Cardiac fibroblast (primary cell): ENCODE measurements at regions not wholly inside any gene's neighbourhood (a gene's known extent, or its start where the extent isn't known, plus 50 kb on each side); places are given as distances from the start of the nearest gene placed in this dataset.

Source experiments
- DNase-seq, 2 donors: peaks; one replicate each; pipeline versions ENCODE4 v3.0.0 to v3.0.0-alpha.2; 2010; ENCODE audit warnings: low read depth in 2 of 2
- H3K4me3 ChIP-seq, 2 donors: replicated peaks in 1 of 2; 1 replicate in 1 of 2; 2 replicates in 1 of 2; pipeline ENCODE4 v1.5.1; 2011; ENCODE audit warnings: low read depth in 2 of 2, low read length in 2 of 2, mild to moderate bottlenecking in 2 of 2, moderate library complexity in 1 of 2
- TF ChIP-seq, protein P1 (sequence below): IDR thresholded peaks from one replicate; pipeline ENCODE4 v1.5.1; 2011; ENCODE audit warnings: low read depth, mild to moderate bottlenecking, low read length, inconsistent platforms

DNA sequence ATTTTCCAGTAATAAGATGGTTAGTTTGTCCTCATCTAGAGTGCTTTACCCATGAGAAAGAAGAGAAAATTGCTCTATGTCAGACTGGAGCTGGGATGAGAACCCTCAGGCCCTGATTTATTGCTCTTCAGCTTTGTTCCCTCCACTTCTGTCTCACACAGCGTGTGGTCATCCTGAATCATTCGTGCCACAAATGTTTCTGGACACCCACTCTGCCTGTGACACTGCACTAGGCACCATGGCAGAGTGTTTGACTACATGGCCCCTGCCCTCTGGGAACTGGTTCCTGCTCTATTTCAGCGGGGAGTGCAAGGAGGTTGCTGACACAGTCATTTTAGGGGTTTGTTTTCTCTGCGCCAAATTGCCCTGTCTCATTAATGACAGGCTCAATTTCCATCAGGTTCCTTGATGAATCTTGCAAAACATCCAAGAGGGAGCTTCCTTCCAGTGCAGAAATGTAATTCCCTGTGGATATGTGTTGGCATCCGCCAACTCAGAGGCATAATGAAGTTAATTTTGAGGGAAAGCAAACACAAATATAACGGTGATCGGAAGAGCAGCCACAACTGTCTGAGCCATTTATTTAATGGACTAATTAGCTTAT is 207.5 kb downstream of the CLIC5 start:
- TF ChIP-seq, protein P1, sequence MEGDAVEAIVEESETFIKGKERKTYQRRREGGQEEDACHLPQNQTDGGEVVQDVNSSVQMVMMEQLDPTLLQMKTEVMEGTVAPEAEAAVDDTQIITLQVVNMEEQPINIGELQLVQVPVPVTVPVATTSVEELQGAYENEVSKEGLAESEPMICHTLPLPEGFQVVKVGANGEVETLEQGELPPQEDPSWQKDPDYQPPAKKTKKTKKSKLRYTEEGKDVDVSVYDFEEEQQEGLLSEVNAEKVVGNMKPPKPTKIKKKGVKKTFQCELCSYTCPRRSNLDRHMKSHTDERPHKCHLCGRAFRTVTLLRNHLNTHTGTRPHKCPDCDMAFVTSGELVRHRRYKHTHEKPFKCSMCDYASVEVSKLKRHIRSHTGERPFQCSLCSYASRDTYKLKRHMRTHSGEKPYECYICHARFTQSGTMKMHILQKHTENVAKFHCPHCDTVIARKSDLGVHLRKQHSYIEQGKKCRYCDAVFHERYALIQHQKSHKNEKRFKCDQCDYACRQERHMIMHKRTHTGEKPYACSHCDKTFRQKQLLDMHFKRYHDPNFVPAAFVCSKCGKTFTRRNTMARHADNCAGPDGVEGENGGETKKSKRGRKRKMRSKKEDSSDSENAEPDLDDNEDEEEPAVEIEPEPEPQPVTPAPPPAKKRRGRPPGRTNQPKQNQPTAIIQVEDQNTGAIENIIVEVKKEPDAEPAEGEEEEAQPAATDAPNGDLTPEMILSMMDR = no peak
- H3K4me3 ChIP-seq = no peak overlapping the region
- no peak for DNase-seq

DNA sequence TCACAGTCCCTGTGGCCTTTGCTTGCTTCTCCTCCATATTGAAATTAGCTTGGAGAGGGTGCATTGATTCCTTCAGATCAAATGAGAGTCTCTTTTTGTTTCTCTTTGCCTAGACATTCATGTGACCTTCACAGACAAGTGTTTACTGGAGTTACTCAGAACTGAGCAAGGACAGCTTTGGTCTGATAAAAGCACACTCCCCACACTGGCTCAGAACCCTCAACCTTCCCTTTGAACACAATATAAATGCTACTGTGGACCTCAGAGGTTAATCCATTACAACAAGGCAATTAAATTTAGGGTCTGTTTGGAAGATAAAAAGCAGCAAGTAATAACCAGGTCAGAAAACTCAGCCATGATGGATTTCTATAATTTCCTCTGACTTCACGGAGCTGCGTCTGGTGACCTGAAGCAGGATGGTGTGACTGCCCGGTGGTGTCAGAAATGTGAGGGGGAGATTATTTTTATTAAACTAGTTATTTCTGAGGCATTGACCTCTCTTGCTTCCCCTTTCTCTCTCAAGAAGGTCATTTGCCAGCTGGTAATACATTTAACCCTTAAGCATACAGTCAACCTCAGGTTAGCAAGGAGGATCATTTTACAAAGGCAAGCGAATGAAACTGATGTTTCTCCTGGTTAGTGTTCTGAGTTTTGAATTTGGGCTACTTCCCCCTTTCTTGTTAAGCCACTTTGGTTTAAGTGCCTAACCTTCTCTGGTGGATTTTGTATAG is 208.2 kb downstream of the CLIC5 start:
- H3K4me3 ChIP-seq = no peak overlapping the region
- no peak for DNase-seq
- TF ChIP-seq, protein P1 = no peak

DNA sequence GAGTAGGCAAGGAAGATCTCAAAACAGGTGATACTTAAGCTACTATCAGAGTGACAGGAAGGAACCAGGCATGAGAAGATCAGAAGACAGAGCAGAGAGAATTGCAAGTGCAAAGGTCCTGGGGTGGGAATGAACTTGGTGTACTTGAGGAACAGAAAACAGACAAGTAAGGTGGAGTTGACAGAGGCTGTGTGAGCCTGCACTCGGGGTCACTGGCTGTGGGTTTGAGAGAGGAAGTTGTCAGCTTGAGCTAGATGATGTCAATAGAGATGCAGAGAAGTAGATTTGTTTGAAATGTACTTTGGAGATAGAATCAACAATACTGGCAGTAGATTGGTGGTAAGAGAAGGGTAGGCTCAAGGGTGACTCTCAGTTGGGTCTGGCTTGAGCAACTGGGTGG is 209.5 kb downstream of the CLIC5 start:
- DNase-seq = no peak
- TF ChIP-seq, protein P1 = no peak
- no peak overlapping the region for H3K4me3 ChIP-seq

DNA sequence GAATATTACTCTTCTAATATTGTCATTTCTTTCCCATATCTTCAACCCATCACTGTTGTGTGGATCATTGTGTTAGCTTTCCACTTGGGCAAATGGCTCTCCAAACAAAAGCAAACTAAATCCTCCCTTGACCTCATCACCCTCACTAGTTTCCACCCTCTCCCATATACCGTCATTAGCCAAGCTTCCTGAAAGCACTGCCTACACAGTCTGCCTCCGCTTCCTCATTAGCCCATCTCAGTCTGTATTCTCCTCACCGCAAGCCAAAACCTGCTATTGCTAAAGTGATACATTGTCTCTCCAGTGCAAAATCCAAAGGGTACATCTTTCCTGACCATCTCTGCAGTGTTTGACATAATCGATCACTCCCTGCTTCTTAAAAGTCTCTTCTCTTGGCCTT is 212.6 kb downstream of the CLIC5 start:
- H3K4me3 ChIP-seq = no peak overlapping the region
- DNase-seq = no peak
- TF ChIP-seq, protein P1 = no peak

DNA sequence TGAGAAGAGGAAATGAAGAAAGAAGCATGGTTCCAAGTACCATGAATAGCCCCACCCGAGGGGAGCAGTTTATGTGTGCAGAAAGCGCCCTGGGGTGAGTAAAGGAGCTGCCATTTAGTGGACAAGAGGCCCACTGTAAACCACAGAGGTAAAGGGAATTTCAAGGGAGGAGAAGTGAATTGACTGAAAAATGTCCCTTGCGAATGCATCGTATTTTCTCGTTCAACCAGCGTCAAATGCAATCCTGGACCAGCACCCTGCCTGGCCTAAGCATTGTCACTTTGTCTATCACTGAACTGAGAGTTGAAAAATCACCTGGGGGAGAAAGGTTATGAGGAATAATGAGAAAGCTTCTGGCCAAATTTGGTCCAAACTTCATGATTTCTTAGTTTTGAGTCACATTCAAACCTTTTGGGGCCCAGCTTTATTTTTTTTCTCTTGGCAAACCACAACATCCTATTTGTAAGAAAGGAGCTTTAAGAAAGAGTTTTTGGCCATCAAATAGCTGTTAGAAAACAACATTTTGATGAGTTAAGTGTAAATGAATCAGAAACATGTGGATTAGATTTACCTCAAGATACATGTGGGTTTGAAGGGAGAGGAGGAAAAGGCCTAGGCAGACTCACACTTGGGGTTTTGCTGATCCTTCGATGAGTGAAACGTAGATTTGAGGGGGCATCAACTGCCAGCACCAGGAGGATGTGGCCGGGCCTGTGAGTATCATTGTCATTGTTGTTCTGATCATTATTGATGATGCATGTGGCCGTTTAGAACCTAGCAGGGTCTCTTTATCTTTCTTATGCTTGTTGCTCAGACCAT is 214.0 kb downstream of the CLIC5 start:
- H3K4me3 ChIP-seq = no peak overlapping the region
- TF ChIP-seq, protein P1 = no peak
- peak in 1 of 2 donors; percentile 1 for DNase-seq

DNA sequence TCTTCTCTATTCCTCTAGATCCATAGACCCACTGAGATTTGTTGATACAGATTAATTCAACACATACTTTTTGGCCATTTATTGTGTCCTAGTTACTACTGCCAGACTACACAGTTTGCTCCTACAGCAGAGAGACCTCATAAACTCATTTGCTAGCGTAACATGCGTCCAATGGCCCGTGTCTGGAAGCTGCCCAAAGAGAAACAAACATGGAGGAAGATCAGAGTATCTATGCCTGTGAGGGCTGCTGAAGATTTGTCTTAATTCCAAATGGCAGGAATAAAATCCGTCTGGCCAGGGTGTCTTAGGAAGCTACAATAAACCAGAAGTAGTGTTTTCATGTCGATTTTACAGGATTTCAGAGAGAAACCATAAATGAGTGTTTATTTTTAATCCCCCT is 214.7 kb downstream of the CLIC5 start:
- H3K4me3 ChIP-seq = no peak overlapping the region
- TF ChIP-seq, protein P1 = no peak
- no peak for DNase-seq
